GM23338 (cell line): ENCODE measurements at regions not wholly inside any gene's neighbourhood (a gene's known extent, or its start where the extent isn't known, plus 50 kb on each side); places are given as distances from the start of the nearest gene placed in this dataset.
A peak's percentile ranks its signal among the peaks of the same experiment; 100 is the strongest.

Experiments
- ATAC-seq: fragments of 200-7000 bp; cut with Tn5 transposase; 3 replicates; pipeline ENCODE4 v1.9.1; 2020
- DNase-seq: peaks from one replicate; pipeline ENCODE4 v3.0.0-alpha.2; 2015; ENCODE audit warnings: low spot score
- H2AFZ ChIP-seq: fragments of 200-600 bp; sonication (generic); 2 replicates; pipeline ENCODE4 v1.8.0; 2016; ENCODE audit warnings: antibody characterized with exemption, mild to moderate bottlenecking, moderate library complexity
- H3F3A ChIP-seq: fragments of 200-600 bp; sonication (generic); replicated peaks from 2 replicates; pipeline ENCODE4 v1.8.0; 2017; ENCODE audit warnings: antibody characterized with exemption, mixed run types, low read depth
- H3K27ac ChIP-seq: fragments of 200-600 bp; sonication (generic); 2 replicates; pipeline ENCODE4 v1.6.1; 2016; ENCODE audit warnings: low read depth
- H3K27me3 ChIP-seq: fragments of 200-600 bp; sonication (generic); 2 replicates; pipeline ENCODE4 v1.8.0; 2016; ENCODE audit warnings: mild to moderate bottlenecking, mixed run types, moderate library complexity; ENCODE audit not compliant: insufficient read depth
- H3K36me3 ChIP-seq: fragments of 200-600 bp; sonication (generic); 2 replicates; pipeline ENCODE4 v1.8.0; 2016; ENCODE audit warnings: mild to moderate bottlenecking; ENCODE audit not compliant: insufficient read depth
- H3K4me1 ChIP-seq: fragments of 200-600 bp; sonication (generic); 2 replicates; pipeline ENCODE4 v1.8.0; 2016; ENCODE audit warnings: mild to moderate bottlenecking, moderate library complexity; ENCODE audit not compliant: insufficient read depth
- H3K4me2 ChIP-seq: fragments of 200-600 bp; sonication (generic); 2 replicates; pipeline ENCODE4 v1.7.1; 2017; ENCODE audit warnings: mixed run types
- H3K4me3 ChIP-seq: fragments of 200-600 bp; sonication (generic); 2 replicates; pipeline ENCODE4 v1.6.1; 2016; ENCODE audit warnings: mixed run types
- H3K79me2 ChIP-seq: fragments of 200-600 bp; sonication (generic); replicated peaks from 2 replicates; pipeline ENCODE4 v1.8.0; 2017; ENCODE audit warnings: mild to moderate bottlenecking; ENCODE audit not compliant: insufficient read depth
- H3K9me2 ChIP-seq: fragments of 200-600 bp; sonication (generic); 2 replicates; pipeline ENCODE4 v1.8.0; 2017; ENCODE audit not compliant: insufficient read depth
- H4K20me1 ChIP-seq: fragments of 200-600 bp; sonication (generic); replicated peaks from 2 replicates; pipeline ENCODE4 v1.8.0; 2017; ENCODE audit warnings: mild to moderate bottlenecking; ENCODE audit not compliant: insufficient read depth
- H3K27ac Mint-ChIP-seq: 2 replicates; pipeline ENCODE4 v1.8.0; 2020; ENCODE audit warnings: inconsistent platforms, mild to moderate bottlenecking, moderate library complexity, mixed read lengths
- H3K27me3 Mint-ChIP-seq: 3 replicates; pipeline ENCODE4 v1.8.0; 2022; ENCODE audit warnings: low read depth, mild to moderate bottlenecking, moderate library complexity, mixed read lengths, inconsistent platforms; ENCODE audit not compliant: insufficient read depth, poor library complexity
- H3K36me3 Mint-ChIP-seq: 3 replicates; pipeline ENCODE4 v1.8.0; 2021; ENCODE audit warnings: low read depth, mild to moderate bottlenecking, inconsistent platforms, moderate library complexity, mixed read lengths
- H3K4me1 Mint-ChIP-seq: 3 replicates; pipeline ENCODE4 v1.8.0; 2020; ENCODE audit warnings: mild to moderate bottlenecking, inconsistent platforms, mixed read lengths
- H3K4me3 Mint-ChIP-seq: 3 replicates; pipeline ENCODE4 v1.8.0; 2021; ENCODE audit warnings: moderate library complexity, mild to moderate bottlenecking, inconsistent platforms, mixed read lengths
- H3K9me3 Mint-ChIP-seq: 3 replicates; pipeline ENCODE4 v1.8.0; 2020; ENCODE audit warnings: moderate library complexity, mild to moderate bottlenecking, inconsistent platforms, mixed read lengths
- CTCF ChIP-seq, 2 experiments: fragments of 200-600 bp in 1 of 2; sonication (generic) in 1 of 2; conservative IDR thresholded peaks; 2 replicates each; pipeline versions ENCODE4 v1.5.1 to v1.6.1; 2016 to 2017; ENCODE audit warnings: antibody characterized with exemption in 2 of 2, low read depth in 2 of 2, mild to moderate bottlenecking in 2 of 2, moderate library complexity in 1 of 2
- ETS1 ChIP-seq: IDR thresholded peaks from 2 replicates; pipeline ENCODE4 v1.6.1; 2016; ENCODE audit warnings: antibody characterized with exemption
- EZH2 ChIP-seq: fragments of 200-600 bp; sonication (generic); IDR thresholded peaks from one replicate; pipeline ENCODE4 v1.8.0; 2017; ENCODE audit warnings: antibody characterized with exemption, mild to moderate bottlenecking, low read depth; ENCODE audit not compliant: unreplicated experiment
- JUNB ChIP-seq: IDR thresholded peaks from one replicate; pipeline ENCODE4 v1.6.1; 2016; ENCODE audit warnings: antibody characterized with exemption; ENCODE audit not compliant: unreplicated experiment
- NANOG ChIP-seq: IDR thresholded peaks from 2 replicates; pipeline ENCODE4 v1.6.1; 2016; ENCODE audit warnings: antibody characterized with exemption, borderline replicate concordance
- POLR2AphosphoS5 ChIP-seq: IDR thresholded peaks from 2 replicates; pipeline ENCODE4 v1.6.1; 2016; ENCODE audit warnings: antibody characterized with exemption, low read depth
- REST ChIP-seq: IDR thresholded peaks from one replicate; pipeline ENCODE4 v1.6.1; 2018; ENCODE audit warnings: antibody characterized with exemption; ENCODE audit not compliant: unreplicated experiment
- STAT1 ChIP-seq: IDR thresholded peaks from one replicate; pipeline ENCODE4 v1.6.1; 2016; ENCODE audit warnings: antibody characterized with exemption; ENCODE audit not compliant: unreplicated experiment
- ZNF114 ChIP-seq: fragments of 250-450 bp; sonication (Bioruptor Pico); IDR thresholded peaks from 2 replicates; pipeline ENCODE4 v1.5.0; 2020; ENCODE audit warnings: mild to moderate bottlenecking, moderate library complexity
- ZNF331 ChIP-seq: fragments of 250-450 bp; sonication (Bioruptor Pico); IDR thresholded peaks from 2 replicates; pipeline ENCODE4 v1.5.0; 2020; ENCODE audit warnings: low read depth, mild to moderate bottlenecking, moderate library complexity

GRCh38 chr1:29730623-29731022 is 494.3 kb downstream of the PTPRU start:
- no peak overlapping the region for H3K4me3 ChIP-seq
- Mint-ChIP-seq H3K27me3 (peaks cover 16% of the 10 kb centered on the region), H3K9me3 (peaks cover 10% of the 10 kb centered on the region), H3K4me1 (no peaks in the 10 kb centered on the region; the same call in 2 of the 3 replicates), H3K4me3 (no peak overlapping the region), H3K27ac (peak overlapping the region; percentile 65; the same call in 1 of the 2 replicates), H3K36me3 (no peaks in the 10 kb centered on the region)
- no peaks in the 10 kb centered on the region for H3F3A ChIP-seq
- no peak overlapping the region for H3K4me2 ChIP-seq
- ATAC-seq (no peak), DNase-seq (no peak)
- no peaks in the 10 kb centered on the region for H3K4me1 ChIP-seq
- H3K27me3 ChIP-seq, result no peaks in the 10 kb centered on the region
- no peak overlapping the region for H3K27ac ChIP-seq
- no peaks in the 10 kb centered on the region for H3K79me2 ChIP-seq
- no peaks in the 10 kb centered on the region for H4K20me1 ChIP-seq
- H3K36me3 ChIP-seq, result no peaks in the 10 kb centered on the region
- no peaks in the 10 kb centered on the region for H3K9me2 ChIP-seq
- TF ChIP-seq CTCF (conservative IDR thresholded peaks at IDR 0.05; ENCODE audit: low read depth in 2 of 2), result no peak
- TF ChIP-seq STAT1, result no peak
- TF ChIP-seq ZNF114 (CRISPR knock-in tag), result no peak
- TF ChIP-seq POLR2AphosphoS5, result no peak
- H2AFZ ChIP-seq, result no peak overlapping the region

- Mint-ChIP-seq H3K36me3 (no peaks in the 10 kb centered on the region; the same call in 2 of the 3 replicates), H3K27me3 (peaks cover 20% of the 10 kb centered on the region), H3K4me1 (no peaks in the 10 kb centered on the region; the same call in 2 of the 3 replicates), H3K9me3 (peaks cover 19% of the 10 kb centered on the region), H3K27ac (no peak overlapping the region), H3K4me3 (no peak overlapping the region)
- ATAC-seq (no peak), DNase-seq (no peak)
- no peaks in the 10 kb centered on the region for H3K9me2 ChIP-seq
- no peak overlapping the region for H2AFZ ChIP-seq
- H3K4me1 ChIP-seq, result no peaks in the 10 kb centered on the region
- H3K27me3 ChIP-seq, result no peaks in the 10 kb centered on the region
- no peaks in the 10 kb centered on the region for H3K79me2 ChIP-seq
- no peak overlapping the region for H3K27ac ChIP-seq
- TF ChIP-seq ZNF331 (no peak), JUNB (no peak), ZNF114 (CRISPR knock-in tag) (no peak), POLR2AphosphoS5 (no peak), ETS1 (no peak), NANOG (no peak), STAT1 (no peak), EZH2 (no peak), REST (no peak)
- H3K36me3 ChIP-seq, result no peaks in the 10 kb centered on the region
- no peaks in the 10 kb centered on the region for H4K20me1 ChIP-seq
- H3F3A ChIP-seq, result no peaks in the 10 kb centered on the region
- no peak overlapping the region for H3K4me3 ChIP-seq
- no peak overlapping the region for H3K4me2 ChIP-seq
These were observed 493.0 kb downstream of the PTPRU start for GRCh38 chr1:29729281-29729680.
